Glutamatergic neuron (in vitro differentiated cells): ENCODE measurements at regions not wholly inside any gene's neighbourhood (a gene's known extent, or its start where the extent isn't known, plus 50 kb on each side); places are given as distances from the start of the nearest gene placed in this dataset.
"Not testable (repeated sequence)": the region's sequence is repeated elsewhere in the genome, so short reads cannot be mapped to it uniquely, and the experiment has no call there.

Experiments
- DNase-seq: peaks from one replicate; pipeline ENCODE4 v3.0.0; 2022
- H3K27ac Mint-ChIP-seq: one replicate; pipeline ENCODE4 v1.8.0; 2020; ENCODE audit warnings: mild to moderate bottlenecking, mixed read lengths, inconsistent platforms; ENCODE audit not compliant: unreplicated experiment
- H3K27me3 Mint-ChIP-seq: one replicate; pipeline ENCODE4 v1.8.0; 2020; ENCODE audit warnings: mild to moderate bottlenecking, moderate library complexity, mixed read lengths, inconsistent platforms; ENCODE audit not compliant: unreplicated experiment
- H3K36me3 Mint-ChIP-seq: one replicate; pipeline ENCODE4 v1.8.0; 2020; ENCODE audit warnings: mild to moderate bottlenecking, mixed read lengths, inconsistent platforms; ENCODE audit not compliant: unreplicated experiment
- H3K4me1 Mint-ChIP-seq: one replicate; pipeline ENCODE4 v1.8.0; 2020; ENCODE audit warnings: mild to moderate bottlenecking, low read depth, mixed read lengths, inconsistent platforms; ENCODE audit not compliant: unreplicated experiment
- H3K4me3 Mint-ChIP-seq: one replicate; pipeline ENCODE4 v1.8.0; 2020; ENCODE audit warnings: mild to moderate bottlenecking, mixed read lengths, inconsistent platforms; ENCODE audit not compliant: unreplicated experiment
- H3K9me3 Mint-ChIP-seq: one replicate; pipeline ENCODE4 v1.8.0; 2020; ENCODE audit warnings: mild to moderate bottlenecking, moderate library complexity, mixed read lengths, inconsistent platforms; ENCODE audit not compliant: unreplicated experiment
- CTCF ChIP-seq: fragments of 200-600 bp; sonication (generic); IDR thresholded peaks from one replicate; pipeline ENCODE4 v1.5.0; 2021; ENCODE audit not compliant: partially characterized antibody, unreplicated experiment

DNA sequence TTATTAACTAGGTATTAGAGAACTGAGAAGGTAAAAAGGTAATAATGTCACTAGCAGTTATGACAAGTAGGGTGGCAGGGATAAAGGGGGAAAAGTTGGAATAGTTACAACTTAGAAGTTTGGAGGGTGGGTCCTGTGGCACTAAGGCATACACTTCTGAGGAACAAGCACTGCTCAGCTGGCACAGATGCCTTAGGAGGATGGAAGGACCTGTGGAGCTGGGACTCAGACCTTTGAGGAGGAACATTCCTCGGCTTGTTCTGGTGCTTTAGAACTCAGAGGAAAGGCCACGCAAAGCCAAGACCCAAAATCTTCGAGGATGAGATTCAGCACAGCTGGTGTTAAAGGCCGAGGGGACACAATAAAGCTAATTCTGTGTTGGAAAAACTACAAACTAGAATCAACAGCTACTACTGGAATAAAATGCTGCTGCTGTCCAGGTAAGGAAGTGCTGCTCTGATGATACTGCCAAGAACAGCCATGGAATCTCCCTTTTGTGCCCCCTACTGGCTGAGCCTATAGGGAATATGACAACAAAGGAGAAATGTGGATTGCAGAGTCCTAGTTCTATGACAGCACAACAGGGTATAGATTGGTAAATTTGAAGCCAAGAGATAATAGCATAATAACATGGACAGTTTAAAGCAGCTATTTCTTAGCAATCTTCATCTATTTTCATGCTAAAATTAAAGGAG lies 126.7 kb downstream of the SLC25A46 start:
- H3K4me1 Mint-ChIP-seq, result no peaks in the 10 kb centered on the region
- peak; percentile 27 for DNase-seq
- H3K27ac Mint-ChIP-seq, result no peak overlapping the region
- no peaks in the 10 kb centered on the region for H3K36me3 Mint-ChIP-seq
- H3K27me3 Mint-ChIP-seq, result peaks cover 2% of the 10 kb centered on the region
- no peak overlapping the region for H3K4me3 Mint-ChIP-seq
- TF ChIP-seq CTCF, result peak; percentile 51
- no peaks in the 10 kb centered on the region for H3K9me3 Mint-ChIP-seq

GRCh38 chr5:110869927-110870326 lies 131.1 kb downstream of the SLC25A46 start:
- Mint-ChIP-seq H3K36me3 (no peaks in the 10 kb centered on the region), H3K4me1 (no peaks in the 10 kb centered on the region), H3K27ac (no peak overlapping the region)

DNA sequence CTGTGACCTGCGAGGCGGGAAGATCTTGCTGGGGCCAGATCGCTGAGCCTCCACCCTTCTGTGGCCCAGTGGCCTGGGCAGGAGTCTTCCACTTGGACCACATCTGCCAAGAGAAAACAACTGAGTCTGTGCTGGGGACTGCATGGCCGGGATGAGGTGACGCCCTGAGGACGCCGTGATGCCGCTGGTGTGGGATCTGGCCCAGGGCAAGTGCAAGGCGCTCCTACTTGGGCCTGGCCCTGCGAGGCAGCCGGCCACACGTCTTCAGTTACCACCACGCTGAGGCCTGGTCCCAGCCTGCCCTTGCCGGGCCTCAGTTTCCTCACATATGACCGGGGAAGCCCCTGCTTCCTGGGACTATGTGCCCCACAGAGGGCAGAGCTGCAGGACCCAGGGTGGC lies 133.4 kb downstream of the SLC25A46 start:
- H3K4me1 Mint-ChIP-seq, result no peaks in the 10 kb centered on the region
- H3K27ac Mint-ChIP-seq, result no peak overlapping the region
- no peaks in the 10 kb centered on the region for H3K27me3 Mint-ChIP-seq
- H3K9me3 Mint-ChIP-seq, result peaks cover 2% of the 10 kb centered on the region
- H3K4me3 Mint-ChIP-seq, result no peak overlapping the region
- no peaks in the 10 kb centered on the region for H3K36me3 Mint-ChIP-seq
- no peak for TF ChIP-seq CTCF
- no peak for DNase-seq

More at GRCh38 chr5:110869927-110870326, 131.1 kb downstream of the SLC25A46 start:
- no peak for DNase-seq
- TF ChIP-seq CTCF, result no peak
- Mint-ChIP-seq H3K27me3 (no peaks in the 10 kb centered on the region), H3K4me3 (no peak overlapping the region), H3K9me3 (peaks cover 2% of the 10 kb centered on the region)

- Mint-ChIP-seq H3K9me3 (peaks cover 2% of the 10 kb centered on the region), H3K27me3 (no peaks in the 10 kb centered on the region), H3K4me1 (no peaks in the 10 kb centered on the region), H3K36me3 (no peaks in the 10 kb centered on the region), H3K27ac (no peak overlapping the region), H3K4me3 (no peak overlapping the region)
- no peak for DNase-seq
- no peak for TF ChIP-seq CTCF
Measured at GRCh38 chr5:110872963-110873362, 134.2 kb downstream of the SLC25A46 start.

GRCh38 chr5:110873773-110874437 lies 135.1 kb downstream of the SLC25A46 start:
- H3K27ac Mint-ChIP-seq, result no peak overlapping the region
- H3K9me3 Mint-ChIP-seq, result peaks cover 2% of the 10 kb centered on the region
- no peak for TF ChIP-seq CTCF
- no peaks in the 10 kb centered on the region for H3K4me1 Mint-ChIP-seq
- no peak overlapping the region for H3K4me3 Mint-ChIP-seq
- no peaks in the 10 kb centered on the region for H3K36me3 Mint-ChIP-seq
- no peaks in the 10 kb centered on the region for H3K27me3 Mint-ChIP-seq
- no peak for DNase-seq

DNA sequence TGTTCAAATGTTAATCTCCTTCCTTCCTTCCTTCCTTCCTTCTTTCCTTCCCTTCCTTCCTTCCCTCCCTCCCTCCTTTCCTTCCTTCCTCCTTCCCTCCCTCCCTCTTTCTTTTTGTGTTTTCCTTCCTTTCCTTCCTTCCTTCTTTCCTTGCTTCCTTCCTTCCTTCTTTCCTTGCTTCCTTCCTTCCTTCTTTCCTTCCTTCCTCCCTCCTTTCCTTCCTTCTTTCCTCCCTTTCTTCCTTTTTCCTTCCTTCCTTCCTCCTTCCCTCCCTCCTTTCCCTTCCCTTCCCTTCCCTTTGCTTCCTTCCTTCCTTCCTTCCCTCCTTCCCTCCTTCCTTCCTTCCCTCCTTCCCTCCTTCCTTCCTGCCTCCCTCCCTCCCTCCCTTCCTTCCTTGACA lies 136.3 kb downstream of the SLC25A46 start:
- not testable (repeated sequence) for DNase-seq, H3K4me1 Mint-ChIP-seq, H3K4me3 Mint-ChIP-seq, H3K36me3 Mint-ChIP-seq, H3K27me3 Mint-ChIP-seq, H3K27ac Mint-ChIP-seq, H3K9me3 Mint-ChIP-seq
